GM21367 (cell line): ENCODE measurements at regions not wholly inside any gene's neighbourhood (a gene's known extent, or its start where the extent isn't known, plus 50 kb on each side); places are given as distances from the start of the nearest gene placed in this dataset.
"Not testable (repeated sequence)": the region's sequence is repeated elsewhere in the genome, so short reads cannot be mapped to it uniquely, and the experiment has no call there.

Experiments
- ATAC-seq: cut with Tn5 transposase; IDR thresholded peaks from one replicate; pipeline ENCODE4 v1.9.1; 2021; ENCODE audit not compliant: unreplicated experiment

- ATAC-seq: no peak
These were observed 220.5 kb upstream of the SLC35B3 start for GRCh38 chr6:8655670-8656454.

- ATAC-seq: no peak
These were observed 217.4 kb upstream of the SLC35B3 start for GRCh38 chr6:8652710-8653109.

GRCh38 chr6:8651998-8652397 lies 216.7 kb upstream of the SLC35B3 start:
- no peak for ATAC-seq

- no peak for ATAC-seq
These were observed 209.9 kb upstream of the SLC35B3 start for GRCh38 chr6:8645212-8645611.

- no peak for ATAC-seq
These were observed 209.0 kb upstream of the SLC35B3 start for GRCh38 chr6:8644306-8644705.

- no peak for ATAC-seq
These were observed 207.5 kb upstream of the SLC35B3 start for GRCh38 chr6:8642854-8643253.

GRCh38 chr6:8642131-8642530 lies 206.8 kb upstream of the SLC35B3 start:
- ATAC-seq: no peak

- ATAC-seq: no peak
These were observed 204.7 kb upstream of the SLC35B3 start for GRCh38 chr6:8639928-8640649.

GRCh38 chr6:8637896-8638597 lies 202.7 kb upstream of the SLC35B3 start:
- ATAC-seq: no peak

- no peak for ATAC-seq
These were observed 198.4 kb upstream of the SLC35B3 start for GRCh38 chr6:8633762-8634161.

- no peak for ATAC-seq
These were observed 193.4 kb upstream of the SLC35B3 start for GRCh38 chr6:8628736-8629135.

- no peak for ATAC-seq
These were observed 192.7 kb upstream of the SLC35B3 start for GRCh38 chr6:8628063-8628462.

- ATAC-seq: no peak
These were observed 191.9 kb upstream of the SLC35B3 start for GRCh38 chr6:8627085-8627861.

- ATAC-seq: no peak
These were observed 189.3 kb upstream of the SLC35B3 start for GRCh38 chr6:8624665-8625064.

- ATAC-seq: no peak
These were observed 188.1 kb upstream of the SLC35B3 start for GRCh38 chr6:8623441-8623840.

- no peak for ATAC-seq
These were observed 184.5 kb upstream of the SLC35B3 start for GRCh38 chr6:8619853-8620252.

GRCh38 chr6:8619408-8619807 lies 184.1 kb upstream of the SLC35B3 start:
- not testable (repeated sequence) for ATAC-seq

- no peak for ATAC-seq
These were observed 173.4 kb upstream of the SLC35B3 start for GRCh38 chr6:8608737-8609136.

- no peak for ATAC-seq
These were observed 154.8 kb upstream of the SLC35B3 start for GRCh38 chr6:8589941-8590729.

GRCh38 chr6:8588176-8588575 lies 152.8 kb upstream of the SLC35B3 start:
- ATAC-seq: no peak
